ENCODE measurements at regions not wholly inside any gene's neighbourhood (a gene's known extent, or its start where the extent isn't known, plus 50 kb on each side); places are given as distances from the start of the nearest gene placed in this dataset.
A peak's percentile ranks its signal among the peaks of the same experiment; 100 is the strongest.

DNA sequence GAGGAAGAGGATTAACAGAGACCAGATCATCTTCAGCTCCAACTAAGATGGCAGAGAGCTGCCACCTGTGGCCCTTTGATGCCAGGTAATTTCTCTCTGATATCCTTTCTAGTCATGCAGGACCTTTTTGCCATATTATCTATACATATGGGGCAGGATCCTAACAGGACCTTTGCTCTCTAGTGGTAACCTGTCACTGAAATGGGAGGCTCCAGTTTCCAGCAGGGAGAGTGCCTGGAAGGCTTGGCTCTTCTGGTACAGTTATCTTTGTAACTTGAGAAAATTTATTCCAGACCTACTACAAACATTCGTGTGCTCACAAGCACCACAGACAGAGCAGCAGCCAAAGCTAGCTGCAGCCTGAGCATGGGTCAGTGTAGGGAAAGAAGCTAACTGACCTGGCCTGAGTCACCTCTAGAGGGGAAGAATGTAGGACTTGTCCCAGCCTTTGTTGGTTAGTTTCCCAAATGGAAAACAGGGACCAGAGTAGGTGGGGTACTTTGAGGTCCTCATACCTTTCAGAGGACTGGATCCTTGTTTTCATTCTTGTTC lies 86.5 kb upstream of the MACF1 start:
- H3K4me3 ChIP-seq, result no peak overlapping the region
- intact Hi-C loops (cut with DNase I, micrococcal nuclease), result no loop called here
- ATAC-seq (peak; percentile 47), DNase-seq (no peak)
- TF ChIP-seq, protein P1, sequence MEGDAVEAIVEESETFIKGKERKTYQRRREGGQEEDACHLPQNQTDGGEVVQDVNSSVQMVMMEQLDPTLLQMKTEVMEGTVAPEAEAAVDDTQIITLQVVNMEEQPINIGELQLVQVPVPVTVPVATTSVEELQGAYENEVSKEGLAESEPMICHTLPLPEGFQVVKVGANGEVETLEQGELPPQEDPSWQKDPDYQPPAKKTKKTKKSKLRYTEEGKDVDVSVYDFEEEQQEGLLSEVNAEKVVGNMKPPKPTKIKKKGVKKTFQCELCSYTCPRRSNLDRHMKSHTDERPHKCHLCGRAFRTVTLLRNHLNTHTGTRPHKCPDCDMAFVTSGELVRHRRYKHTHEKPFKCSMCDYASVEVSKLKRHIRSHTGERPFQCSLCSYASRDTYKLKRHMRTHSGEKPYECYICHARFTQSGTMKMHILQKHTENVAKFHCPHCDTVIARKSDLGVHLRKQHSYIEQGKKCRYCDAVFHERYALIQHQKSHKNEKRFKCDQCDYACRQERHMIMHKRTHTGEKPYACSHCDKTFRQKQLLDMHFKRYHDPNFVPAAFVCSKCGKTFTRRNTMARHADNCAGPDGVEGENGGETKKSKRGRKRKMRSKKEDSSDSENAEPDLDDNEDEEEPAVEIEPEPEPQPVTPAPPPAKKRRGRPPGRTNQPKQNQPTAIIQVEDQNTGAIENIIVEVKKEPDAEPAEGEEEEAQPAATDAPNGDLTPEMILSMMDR (IDR thresholded peaks at IDR 0.05), result no peak
- H3K36me3 ChIP-seq (ENCODE audit: low read depth), result no peaks in the 10 kb centered on the region
- H3K4me1 ChIP-seq (ENCODE audit: low read depth), result peaks cover 46% of the 10 kb centered on the region
- no peaks in the 10 kb centered on the region for H3K9me3 ChIP-seq

DNA sequence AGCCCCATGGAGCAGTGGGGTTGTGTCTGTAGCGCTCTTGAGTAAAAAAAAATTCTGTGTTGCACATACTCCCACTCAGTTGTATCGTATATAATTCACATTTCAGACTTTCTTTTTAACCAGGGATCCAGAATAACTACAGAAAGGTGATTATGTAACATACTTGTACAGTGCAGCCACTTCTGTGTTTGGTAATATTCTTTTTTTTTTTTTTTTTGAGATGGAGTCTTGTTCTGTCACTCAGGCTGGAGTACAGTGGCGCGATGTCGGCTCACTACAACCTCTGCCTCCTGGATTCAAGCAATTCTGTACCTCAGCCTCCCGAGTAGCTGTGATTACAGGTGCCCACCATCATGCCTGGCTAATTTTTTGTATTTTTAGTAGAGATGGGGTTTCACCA lies 82.4 kb upstream of the MACF1 start:
- H3K36me3 ChIP-seq (ENCODE audit: low read depth), result no peaks in the 10 kb centered on the region

DNA sequence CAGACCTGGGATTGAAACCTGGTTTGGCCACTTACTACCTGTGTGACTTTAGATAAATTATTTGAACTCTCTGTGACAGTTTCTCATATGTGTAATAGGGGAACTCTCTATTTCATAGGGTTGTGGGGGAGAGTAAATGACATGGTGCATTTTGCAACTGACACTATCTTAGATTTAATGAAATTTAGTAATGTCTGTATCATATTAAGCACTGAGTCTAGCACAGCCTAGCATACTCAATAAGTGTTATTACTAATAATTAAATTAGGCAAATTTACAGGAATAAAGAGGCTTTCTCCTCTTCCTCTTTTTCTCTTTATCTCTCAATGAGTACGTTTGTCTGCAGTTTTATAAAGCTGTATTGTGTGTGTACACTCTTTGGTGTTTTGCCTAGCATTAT lies 80.2 kb upstream of the MACF1 start:
- intact Hi-C loops (cut with DNase I, micrococcal nuclease), result no loop called here
- ATAC-seq (no peak), DNase-seq (no peak)
- TF ChIP-seq, protein P1 (IDR thresholded peaks at IDR 0.05), result no peak
- Histone ChIP-seq H3K9me3 (no peaks in the 10 kb centered on the region), H3K4me1 (ENCODE audit: low read depth) (peaks cover 30% of the 10 kb centered on the region), H3K4me3 (no peak overlapping the region), H3K36me3 (ENCODE audit: low read depth) (no peaks in the 10 kb centered on the region)

More for the DNA sequence above, 82.4 kb upstream of the MACF1 start:
- no peak for DNase-seq
- H3K4me1 ChIP-seq (ENCODE audit: low read depth), result peaks cover 27% of the 10 kb centered on the region
- H3K9me3 ChIP-seq, result no peaks in the 10 kb centered on the region
- H3K4me3 ChIP-seq, result no peak overlapping the region
- ATAC-seq, result no peak
- intact Hi-C loops (cut with DNase I, micrococcal nuclease), result no loop called here
- TF ChIP-seq, protein P1 (IDR thresholded peaks at IDR 0.05), result no peak

DNA sequence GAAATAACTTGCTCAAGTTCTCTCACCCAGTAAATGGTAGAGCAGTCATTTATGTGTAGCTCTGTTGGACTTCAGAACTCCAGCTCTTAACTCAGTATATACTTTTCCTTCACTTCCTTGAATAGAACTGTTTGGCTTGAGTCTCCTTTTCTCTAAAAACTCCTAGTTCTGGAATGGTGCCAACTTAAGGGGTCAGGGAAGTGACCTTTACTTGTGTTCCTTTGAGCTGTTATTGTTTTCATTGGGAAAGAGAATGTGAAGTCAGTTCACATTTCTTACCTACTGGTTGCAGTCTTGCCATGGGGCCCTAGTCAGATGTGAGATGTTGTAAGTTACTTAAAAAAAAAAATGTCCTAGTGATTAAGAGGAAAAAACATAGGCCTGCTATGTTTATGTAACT lies 77.0 kb upstream of the MACF1 start:
- ATAC-seq, result peak; percentile 61
- intact Hi-C loops (cut with DNase I, micrococcal nuclease), result no loop called here
- TF ChIP-seq, protein P1 (IDR thresholded peaks at IDR 0.05), result no peak
- DNase-seq, result no peak
- H3K36me3 ChIP-seq (ENCODE audit: low read depth), result no peaks in the 10 kb centered on the region
- peaks cover 49% of the 10 kb centered on the region for H3K4me1 ChIP-seq (ENCODE audit: low read depth)
- no peaks in the 10 kb centered on the region for H3K9me3 ChIP-seq
- H3K4me3 ChIP-seq, result no peak overlapping the region

DNA sequence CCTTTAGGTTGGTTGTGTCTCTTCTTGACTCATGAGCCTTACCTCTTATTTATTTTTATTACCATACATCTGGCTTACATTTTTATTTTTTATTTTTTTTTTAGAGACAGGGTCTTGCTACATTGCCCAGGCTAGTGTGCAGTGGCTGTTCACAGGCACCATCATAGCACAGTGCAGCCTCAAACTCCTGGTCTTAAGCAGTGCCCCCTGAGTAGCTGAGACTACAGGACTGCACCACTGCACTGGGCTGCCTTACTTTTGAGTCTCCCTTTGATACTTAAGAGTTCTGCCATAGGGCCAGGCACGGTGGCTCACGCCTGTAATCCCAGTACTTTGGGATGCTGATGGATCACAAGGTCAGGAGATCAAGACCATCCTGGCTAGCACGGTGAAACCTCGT lies 76.4 kb upstream of the MACF1 start:
- peaks cover 55% of the 10 kb centered on the region for H3K4me1 ChIP-seq (ENCODE audit: low read depth)
- TF ChIP-seq, protein P1 (IDR thresholded peaks at IDR 0.05), result no peak
- no peak overlapping the region for H3K4me3 ChIP-seq
- ATAC-seq, result no peak
- H3K9me3 ChIP-seq, result no peaks in the 10 kb centered on the region
- H3K36me3 ChIP-seq (ENCODE audit: low read depth), result no peaks in the 10 kb centered on the region
- DNase-seq, result no peak
- intact Hi-C loops (cut with DNase I, micrococcal nuclease), result no loop called here

DNA sequence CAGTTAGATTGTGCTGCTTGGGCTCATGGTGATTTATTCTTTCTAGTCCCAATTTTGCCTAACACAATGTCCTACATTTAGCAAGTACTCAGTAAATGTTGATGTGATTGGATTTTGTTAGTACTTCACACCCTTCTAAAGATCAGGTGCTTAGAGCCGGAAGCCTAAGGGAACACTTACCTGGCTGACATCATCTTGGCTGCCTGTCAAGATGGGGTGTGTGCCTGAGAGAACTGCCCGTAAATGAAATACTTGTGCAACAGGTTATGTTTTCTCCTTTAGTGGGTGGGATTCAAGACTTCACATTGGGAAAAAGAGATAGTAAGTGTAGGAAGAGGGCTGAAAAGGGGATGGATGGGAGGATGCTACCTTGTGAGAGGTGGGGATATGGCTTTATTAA lies 75.5 kb upstream of the MACF1 start:
- DNase-seq (peak; percentile 77 to 98 (median 79)), ATAC-seq (peak; percentile 90)
- no peaks in the 10 kb centered on the region for H3K36me3 ChIP-seq (ENCODE audit: low read depth)
- TF ChIP-seq, protein P1 (IDR thresholded peaks at IDR 0.05), result no peak
- intact Hi-C loops (cut with DNase I, micrococcal nuclease), result no loop called here
- H3K9me3 ChIP-seq, result no peaks in the 10 kb centered on the region
- H3K4me3 ChIP-seq, result no peak overlapping the region
- H3K4me1 ChIP-seq (ENCODE audit: low read depth), result peaks cover 59% of the 10 kb centered on the region

All from mucosa of descending colon (tissue), 3 donors.